GM23338 (cell line): ENCODE measurements at regions not wholly inside any gene's neighbourhood (a gene's known extent, or its start where the extent isn't known, plus 50 kb on each side); places are given as distances from the start of the nearest gene placed in this dataset.

Experiments
- EZH2 ChIP-seq: fragments of 200-600 bp; sonication (generic); IDR thresholded peaks from one replicate; pipeline ENCODE4 v1.8.0; 2017; ENCODE audit warnings: antibody characterized with exemption, mild to moderate bottlenecking, low read depth; ENCODE audit not compliant: unreplicated experiment
- POLR2AphosphoS5 ChIP-seq: IDR thresholded peaks from 2 replicates; pipeline ENCODE4 v1.6.1; 2016; ENCODE audit warnings: antibody characterized with exemption, low read depth
- ZNF114 ChIP-seq: fragments of 250-450 bp; sonication (Bioruptor Pico); IDR thresholded peaks from 2 replicates; pipeline ENCODE4 v1.5.0; 2020; ENCODE audit warnings: mild to moderate bottlenecking, moderate library complexity
- ZNF331 ChIP-seq: fragments of 250-450 bp; sonication (Bioruptor Pico); IDR thresholded peaks from 2 replicates; pipeline ENCODE4 v1.5.0; 2020; ENCODE audit warnings: low read depth, mild to moderate bottlenecking, moderate library complexity
- TF ChIP-seq, protein P1 (sequence below): fragments of 250-450 bp; sonication (Bioruptor Pico); IDR thresholded peaks from 2 replicates; pipeline ENCODE4 v1.5.0; 2020; ENCODE audit warnings: mild to moderate bottlenecking, moderate library complexity
- TF ChIP-seq, protein P2 (sequence below): IDR thresholded peaks from one replicate; pipeline ENCODE4 v1.6.1; 2018; ENCODE audit warnings: antibody characterized with exemption; ENCODE audit not compliant: unreplicated experiment
- TF ChIP-seq, protein P3 (sequence below), 2 experiments: fragments of 200-600 bp in 1 of 2; sonication (generic) in 1 of 2; conservative IDR thresholded peaks; 2 replicates each; pipeline versions ENCODE4 v1.5.1 to v1.6.1; 2016 to 2017; ENCODE audit warnings: antibody characterized with exemption in 2 of 2, low read depth in 2 of 2, mild to moderate bottlenecking in 2 of 2, moderate library complexity in 1 of 2
- TF ChIP-seq, protein P4 (sequence below): IDR thresholded peaks from 2 replicates; pipeline ENCODE4 v1.6.1; 2016; ENCODE audit warnings: antibody characterized with exemption

DNA sequence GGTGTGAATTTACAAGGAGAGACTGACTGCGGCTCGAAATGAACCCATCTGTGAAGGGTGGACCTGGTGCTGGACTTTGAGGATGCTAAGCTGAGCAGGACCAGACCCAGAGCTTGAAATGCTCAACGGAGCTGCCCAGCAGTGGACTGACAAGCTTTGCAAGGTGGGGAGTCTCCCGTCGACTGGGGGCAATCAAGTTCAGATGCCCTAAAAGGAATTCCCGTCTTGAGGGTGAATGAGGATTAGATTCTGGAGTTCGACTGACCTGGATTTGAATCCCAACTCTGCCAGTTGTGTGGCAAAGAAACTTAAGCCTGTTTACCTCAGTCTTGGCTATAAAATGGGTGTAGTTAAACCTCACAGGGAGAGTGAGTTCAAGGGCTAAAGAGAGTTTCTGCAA lies 204.4 kb upstream of the LHX5 start:
- TF ChIP-seq, protein P1, sequence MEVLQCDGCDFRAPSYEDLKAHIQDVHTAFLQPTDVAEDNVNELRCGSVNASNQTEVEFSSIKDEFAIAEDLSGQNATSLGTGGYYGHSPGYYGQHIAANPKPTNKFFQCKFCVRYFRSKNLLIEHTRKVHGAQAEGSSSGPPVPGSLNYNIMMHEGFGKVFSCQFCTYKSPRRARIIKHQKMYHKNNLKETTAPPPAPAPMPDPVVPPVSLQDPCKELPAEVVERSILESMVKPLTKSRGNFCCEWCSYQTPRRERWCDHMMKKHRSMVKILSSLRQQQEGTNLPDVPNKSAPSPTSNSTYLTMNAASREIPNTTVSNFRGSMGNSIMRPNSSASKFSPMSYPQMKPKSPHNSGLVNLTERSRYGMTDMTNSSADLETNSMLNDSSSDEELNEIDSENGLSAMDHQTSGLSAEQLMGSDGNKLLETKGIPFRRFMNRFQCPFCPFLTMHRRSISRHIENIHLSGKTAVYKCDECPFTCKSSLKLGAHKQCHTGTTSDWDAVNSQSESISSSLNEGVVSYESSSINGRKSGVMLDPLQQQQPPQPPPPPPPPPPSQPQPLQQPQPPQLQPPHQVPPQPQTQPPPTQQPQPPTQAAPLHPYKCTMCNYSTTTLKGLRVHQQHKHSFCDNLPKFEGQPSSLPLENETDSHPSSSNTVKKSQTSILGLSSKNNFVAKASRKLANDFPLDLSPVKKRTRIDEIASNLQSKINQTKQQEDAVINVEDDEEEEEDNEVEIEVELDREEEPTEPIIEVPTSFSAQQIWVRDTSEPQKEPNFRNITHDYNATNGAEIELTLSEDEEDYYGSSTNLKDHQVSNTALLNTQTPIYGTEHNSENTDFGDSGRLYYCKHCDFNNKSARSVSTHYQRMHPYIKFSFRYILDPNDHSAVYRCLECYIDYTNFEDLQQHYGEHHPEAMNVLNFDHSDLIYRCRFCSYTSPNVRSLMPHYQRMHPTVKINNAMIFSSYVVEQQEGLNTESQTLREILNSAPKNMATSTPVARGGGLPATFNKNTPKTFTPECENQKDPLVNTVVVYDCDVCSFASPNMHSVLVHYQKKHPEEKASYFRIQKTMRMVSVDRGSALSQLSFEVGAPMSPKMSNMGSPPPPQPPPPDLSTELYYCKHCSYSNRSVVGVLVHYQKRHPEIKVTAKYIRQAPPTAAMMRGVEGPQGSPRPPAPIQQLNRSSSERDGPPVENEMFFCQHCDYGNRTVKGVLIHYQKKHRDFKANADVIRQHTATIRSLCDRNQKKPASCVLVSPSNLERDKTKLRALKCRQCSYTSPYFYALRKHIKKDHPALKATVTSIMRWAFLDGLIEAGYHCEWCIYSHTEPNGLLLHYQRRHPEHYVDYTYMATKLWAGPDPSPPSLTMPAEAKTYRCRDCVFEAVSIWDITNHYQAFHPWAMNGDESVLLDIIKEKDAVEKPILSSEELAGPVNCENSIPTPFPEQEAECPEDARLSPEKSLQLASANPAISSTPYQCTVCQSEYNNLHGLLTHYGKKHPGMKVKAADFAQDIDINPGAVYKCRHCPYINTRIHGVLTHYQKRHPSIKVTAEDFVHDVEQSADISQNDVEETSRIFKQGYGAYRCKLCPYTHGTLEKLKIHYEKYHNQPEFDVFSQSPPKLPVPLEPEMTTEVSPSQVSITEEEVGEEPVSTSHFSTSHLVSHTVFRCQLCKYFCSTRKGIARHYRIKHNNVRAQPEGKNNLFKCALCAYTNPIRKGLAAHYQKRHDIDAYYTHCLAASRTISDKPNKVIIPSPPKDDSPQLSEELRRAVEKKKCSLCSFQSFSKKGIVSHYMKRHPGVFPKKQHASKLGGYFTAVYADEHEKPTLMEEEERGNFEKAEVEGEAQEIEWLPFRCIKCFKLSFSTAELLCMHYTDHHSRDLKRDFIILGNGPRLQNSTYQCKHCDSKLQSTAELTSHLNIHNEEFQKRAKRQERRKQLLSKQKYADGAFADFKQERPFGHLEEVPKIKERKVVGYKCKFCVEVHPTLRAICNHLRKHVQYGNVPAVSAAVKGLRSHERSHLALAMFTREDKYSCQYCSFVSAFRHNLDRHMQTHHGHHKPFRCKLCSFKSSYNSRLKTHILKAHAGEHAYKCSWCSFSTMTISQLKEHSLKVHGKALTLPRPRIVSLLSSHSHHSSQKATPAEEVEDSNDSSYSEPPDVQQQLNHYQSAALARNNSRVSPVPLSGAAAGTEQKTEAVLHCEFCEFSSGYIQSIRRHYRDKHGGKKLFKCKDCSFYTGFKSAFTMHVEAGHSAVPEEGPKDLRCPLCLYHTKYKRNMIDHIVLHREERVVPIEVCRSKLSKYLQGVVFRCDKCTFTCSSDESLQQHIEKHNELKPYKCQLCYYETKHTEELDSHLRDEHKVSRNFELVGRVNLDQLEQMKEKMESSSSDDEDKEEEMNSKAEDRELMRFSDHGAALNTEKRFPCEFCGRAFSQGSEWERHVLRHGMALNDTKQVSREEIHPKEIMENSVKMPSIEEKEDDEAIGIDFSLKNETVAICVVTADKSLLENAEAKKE (CRISPR knock-in tag), result no peak
- TF ChIP-seq, protein P2, sequence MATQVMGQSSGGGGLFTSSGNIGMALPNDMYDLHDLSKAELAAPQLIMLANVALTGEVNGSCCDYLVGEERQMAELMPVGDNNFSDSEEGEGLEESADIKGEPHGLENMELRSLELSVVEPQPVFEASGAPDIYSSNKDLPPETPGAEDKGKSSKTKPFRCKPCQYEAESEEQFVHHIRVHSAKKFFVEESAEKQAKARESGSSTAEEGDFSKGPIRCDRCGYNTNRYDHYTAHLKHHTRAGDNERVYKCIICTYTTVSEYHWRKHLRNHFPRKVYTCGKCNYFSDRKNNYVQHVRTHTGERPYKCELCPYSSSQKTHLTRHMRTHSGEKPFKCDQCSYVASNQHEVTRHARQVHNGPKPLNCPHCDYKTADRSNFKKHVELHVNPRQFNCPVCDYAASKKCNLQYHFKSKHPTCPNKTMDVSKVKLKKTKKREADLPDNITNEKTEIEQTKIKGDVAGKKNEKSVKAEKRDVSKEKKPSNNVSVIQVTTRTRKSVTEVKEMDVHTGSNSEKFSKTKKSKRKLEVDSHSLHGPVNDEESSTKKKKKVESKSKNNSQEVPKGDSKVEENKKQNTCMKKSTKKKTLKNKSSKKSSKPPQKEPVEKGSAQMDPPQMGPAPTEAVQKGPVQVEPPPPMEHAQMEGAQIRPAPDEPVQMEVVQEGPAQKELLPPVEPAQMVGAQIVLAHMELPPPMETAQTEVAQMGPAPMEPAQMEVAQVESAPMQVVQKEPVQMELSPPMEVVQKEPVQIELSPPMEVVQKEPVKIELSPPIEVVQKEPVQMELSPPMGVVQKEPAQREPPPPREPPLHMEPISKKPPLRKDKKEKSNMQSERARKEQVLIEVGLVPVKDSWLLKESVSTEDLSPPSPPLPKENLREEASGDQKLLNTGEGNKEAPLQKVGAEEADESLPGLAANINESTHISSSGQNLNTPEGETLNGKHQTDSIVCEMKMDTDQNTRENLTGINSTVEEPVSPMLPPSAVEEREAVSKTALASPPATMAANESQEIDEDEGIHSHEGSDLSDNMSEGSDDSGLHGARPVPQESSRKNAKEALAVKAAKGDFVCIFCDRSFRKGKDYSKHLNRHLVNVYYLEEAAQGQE, result no peak
- no peak for TF ChIP-seq EZH2
- TF ChIP-seq, protein P3, sequence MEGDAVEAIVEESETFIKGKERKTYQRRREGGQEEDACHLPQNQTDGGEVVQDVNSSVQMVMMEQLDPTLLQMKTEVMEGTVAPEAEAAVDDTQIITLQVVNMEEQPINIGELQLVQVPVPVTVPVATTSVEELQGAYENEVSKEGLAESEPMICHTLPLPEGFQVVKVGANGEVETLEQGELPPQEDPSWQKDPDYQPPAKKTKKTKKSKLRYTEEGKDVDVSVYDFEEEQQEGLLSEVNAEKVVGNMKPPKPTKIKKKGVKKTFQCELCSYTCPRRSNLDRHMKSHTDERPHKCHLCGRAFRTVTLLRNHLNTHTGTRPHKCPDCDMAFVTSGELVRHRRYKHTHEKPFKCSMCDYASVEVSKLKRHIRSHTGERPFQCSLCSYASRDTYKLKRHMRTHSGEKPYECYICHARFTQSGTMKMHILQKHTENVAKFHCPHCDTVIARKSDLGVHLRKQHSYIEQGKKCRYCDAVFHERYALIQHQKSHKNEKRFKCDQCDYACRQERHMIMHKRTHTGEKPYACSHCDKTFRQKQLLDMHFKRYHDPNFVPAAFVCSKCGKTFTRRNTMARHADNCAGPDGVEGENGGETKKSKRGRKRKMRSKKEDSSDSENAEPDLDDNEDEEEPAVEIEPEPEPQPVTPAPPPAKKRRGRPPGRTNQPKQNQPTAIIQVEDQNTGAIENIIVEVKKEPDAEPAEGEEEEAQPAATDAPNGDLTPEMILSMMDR (conservative IDR thresholded peaks at IDR 0.05; ENCODE audit: low read depth in 2 of 2), result no peak
- TF ChIP-seq POLR2AphosphoS5, result no peak
- no peak for TF ChIP-seq ZNF331 (CRISPR knock-in tag)
- TF ChIP-seq, protein P4, sequence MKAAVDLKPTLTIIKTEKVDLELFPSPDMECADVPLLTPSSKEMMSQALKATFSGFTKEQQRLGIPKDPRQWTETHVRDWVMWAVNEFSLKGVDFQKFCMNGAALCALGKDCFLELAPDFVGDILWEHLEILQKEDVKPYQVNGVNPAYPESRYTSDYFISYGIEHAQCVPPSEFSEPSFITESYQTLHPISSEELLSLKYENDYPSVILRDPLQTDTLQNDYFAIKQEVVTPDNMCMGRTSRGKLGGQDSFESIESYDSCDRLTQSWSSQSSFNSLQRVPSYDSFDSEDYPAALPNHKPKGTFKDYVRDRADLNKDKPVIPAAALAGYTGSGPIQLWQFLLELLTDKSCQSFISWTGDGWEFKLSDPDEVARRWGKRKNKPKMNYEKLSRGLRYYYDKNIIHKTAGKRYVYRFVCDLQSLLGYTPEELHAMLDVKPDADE, result no peak
- no peak for TF ChIP-seq ZNF114 (CRISPR knock-in tag)
